Adipocyte (in vitro differentiated cells): ENCODE measurements at regions not wholly inside any gene's neighbourhood (a gene's known extent, or its start where the extent isn't known, plus 50 kb on each side); places are given as distances from the start of the nearest gene placed in this dataset.
A peak's percentile ranks its signal among the peaks of the same experiment; 100 is the strongest.
"Not testable (repeated sequence)": the region's sequence is repeated elsewhere in the genome, so short reads cannot be mapped to it uniquely, and the experiment has no call there.

Experiments used
- DNase-seq: peaks from one replicate; pipeline ENCODE4 v3.0.0-alpha.2; 2015; ENCODE audit warnings: low read depth
- H3K27me3 ChIP-seq: replicated peaks from 2 replicates; pipeline ENCODE4 v1.7.0; 2013; ENCODE audit warnings: mild to moderate bottlenecking, low read length, moderate library complexity; ENCODE audit not compliant: control insufficient read depth, insufficient read depth
- H3K36me3 ChIP-seq: 2 replicates; pipeline ENCODE4 v1.7.0; 2013; ENCODE audit warnings: low read length, mild to moderate bottlenecking, moderate library complexity; ENCODE audit not compliant: control insufficient read depth, insufficient read depth, severe bottlenecking
- H3K4me1 ChIP-seq: 2 replicates; pipeline ENCODE4 v1.7.0; 2013; ENCODE audit warnings: mild to moderate bottlenecking, low read length, moderate library complexity; ENCODE audit not compliant: control insufficient read depth, insufficient read depth
- H3K4me3 ChIP-seq: 2 replicates; pipeline ENCODE4 v1.7.0; 2013; ENCODE audit warnings: mild to moderate bottlenecking, low read length, moderate library complexity
- H3K9ac ChIP-seq: 2 replicates; pipeline ENCODE4 v1.7.0; 2013; ENCODE audit warnings: mild to moderate bottlenecking, low read length, moderate library complexity
- H3K9me3 ChIP-seq: 2 replicates; pipeline ENCODE4 v1.7.0; 2013; ENCODE audit warnings: mild to moderate bottlenecking, low read length, moderate library complexity; ENCODE audit not compliant: control insufficient read depth

- Histone ChIP-seq H3K36me3 (no peaks in the 10 kb centered on the region), H3K27me3 (no peaks in the 10 kb centered on the region)
Measured at GRCh38 chr6:11450037-11450436, 87.5 kb upstream of the TMEM170B start.

GRCh38 chr6:11449408-11449807, 88.1 kb upstream of the TMEM170B start:
- DNase-seq: no peak
- Histone ChIP-seq H3K4me3 (no peak overlapping the region), H3K4me1 (no peaks in the 10 kb centered on the region), H3K36me3 (no peaks in the 10 kb centered on the region), H3K9me3 (no peaks in the 10 kb centered on the region), H3K9ac (no peak overlapping the region), H3K27me3 (no peaks in the 10 kb centered on the region)

More at GRCh38 chr6:11450037-11450436, 87.5 kb upstream of the TMEM170B start:
- Histone ChIP-seq H3K9me3 (no peaks in the 10 kb centered on the region), H3K4me3 (no peak overlapping the region), H3K9ac (no peak overlapping the region), H3K4me1 (no peaks in the 10 kb centered on the region)
- DNase-seq: no peak

- Histone ChIP-seq H3K27me3 (no peaks in the 10 kb centered on the region), H3K9me3 (no peaks in the 10 kb centered on the region), H3K4me1 (no peaks in the 10 kb centered on the region), H3K9ac (no peak overlapping the region), H3K36me3 (no peaks in the 10 kb centered on the region), H3K4me3 (no peak overlapping the region)
- DNase-seq: no peak
Measured at GRCh38 chr6:11448038-11448437, 89.5 kb upstream of the TMEM170B start.

- no peak for DNase-seq
- Histone ChIP-seq H3K4me1 (no peaks in the 10 kb centered on the region), H3K4me3 (no peak overlapping the region), H3K9ac (no peak overlapping the region), H3K36me3 (no peaks in the 10 kb centered on the region), H3K27me3 (no peaks in the 10 kb centered on the region), H3K9me3 (no peaks in the 10 kb centered on the region)
Measured at GRCh38 chr6:11447265-11447664, 90.3 kb upstream of the TMEM170B start.

GRCh38 chr6:11445146-11445545, 92.4 kb upstream of the TMEM170B start:
- Histone ChIP-seq H3K27me3 (no peaks in the 10 kb centered on the region), H3K4me3 (no peak overlapping the region), H3K36me3 (no peaks in the 10 kb centered on the region), H3K9ac (no peak overlapping the region), H3K4me1 (no peaks in the 10 kb centered on the region), H3K9me3 (no peaks in the 10 kb centered on the region)
- no peak for DNase-seq

GRCh38 chr6:11443125-11443524, 94.4 kb upstream of the TMEM170B start:
- DNase-seq, H3K27me3 ChIP-seq, H3K4me3 ChIP-seq, H3K9ac ChIP-seq, H3K36me3 ChIP-seq, H3K4me1 ChIP-seq, H3K9me3 ChIP-seq: not testable (repeated sequence)

GRCh38 chr6:11442495-11442894, 95.1 kb upstream of the TMEM170B start:
- H3K9ac ChIP-seq: no peak overlapping the region
- no peaks in the 10 kb centered on the region for H3K9me3 ChIP-seq
- no peaks in the 10 kb centered on the region for H3K27me3 ChIP-seq
- no peaks in the 10 kb centered on the region for H3K36me3 ChIP-seq
- H3K4me3 ChIP-seq: no peak overlapping the region
- DNase-seq: no peak
- H3K4me1 ChIP-seq: peaks cover 10% of the 10 kb centered on the region

- Histone ChIP-seq H3K4me1 (peaks cover 17% of the 10 kb centered on the region), H3K4me3 (no peak overlapping the region), H3K9ac (no peak overlapping the region), H3K27me3 (no peaks in the 10 kb centered on the region), H3K9me3 (no peaks in the 10 kb centered on the region), H3K36me3 (no peaks in the 10 kb centered on the region)
- DNase-seq: peak; percentile 8
Measured at GRCh38 chr6:11439876-11440275, 97.7 kb upstream of the TMEM170B start.

- no peak overlapping the region for H3K9ac ChIP-seq
- H3K27me3 ChIP-seq: no peaks in the 10 kb centered on the region
- no peaks in the 10 kb centered on the region for H3K9me3 ChIP-seq
- H3K4me3 ChIP-seq: no peak overlapping the region
- no peak for DNase-seq
- no peaks in the 10 kb centered on the region for H3K36me3 ChIP-seq
- H3K4me1 ChIP-seq: peaks cover 26% of the 10 kb centered on the region
Measured at GRCh38 chr6:11439017-11439420, 98.5 kb upstream of the TMEM170B start.

GRCh38 chr6:11437824-11438459, 99.6 kb upstream of the TMEM170B start:
- DNase-seq: no peak
- Histone ChIP-seq H3K9me3 (no peaks in the 10 kb centered on the region), H3K27me3 (no peaks in the 10 kb centered on the region), H3K4me3 (no peak overlapping the region), H3K9ac (no peak overlapping the region), H3K36me3 (no peaks in the 10 kb centered on the region), H3K4me1 (peaks cover 37% of the 10 kb centered on the region)

GRCh38 chr6:11436508-11437096, 100.9 kb upstream of the TMEM170B start:
- no peak overlapping the region for H3K4me3 ChIP-seq
- no peaks in the 10 kb centered on the region for H3K9me3 ChIP-seq
- H3K36me3 ChIP-seq: no peaks in the 10 kb centered on the region
- DNase-seq: no peak
- H3K27me3 ChIP-seq: no peaks in the 10 kb centered on the region
- H3K4me1 ChIP-seq: peaks cover 50% of the 10 kb centered on the region
- H3K9ac ChIP-seq: no peak overlapping the region
